HG03060 (cell line): ENCODE measurements at regions not wholly inside any gene's neighbourhood (a gene's known extent, or its start where the extent isn't known, plus 50 kb on each side); places are given as distances from the start of the nearest gene placed in this dataset.
"Not testable (repeated sequence)": the region's sequence is repeated elsewhere in the genome, so short reads cannot be mapped to it uniquely, and the experiment has no call there.

Experiments used
- ATAC-seq: cut with Tn5 transposase; IDR thresholded peaks from one replicate; pipeline ENCODE4 v1.9.1; 2021; ENCODE audit warnings: low read depth, moderate number of reproducible peaks; ENCODE audit not compliant: unreplicated experiment

GRCh38 chr12:105522166-105522825, 191.8 kb downstream of the C12orf75 start:
- no peak for ATAC-seq

GRCh38 chr12:105523164-105524057, 192.9 kb downstream of the C12orf75 start:
- ATAC-seq: no peak

GRCh38 chr12:105524961-105525360, 194.5 kb downstream of the C12orf75 start:
- ATAC-seq: no peak

- ATAC-seq: no peak
Observed at GRCh38 chr12:105534068-105534467, 203.6 kb downstream of the C12orf75 start.

- ATAC-seq: not testable (repeated sequence)
Observed at GRCh38 chr12:105535033-105535432, 204.5 kb downstream of the C12orf75 start.

- no peak for ATAC-seq
Observed at GRCh38 chr12:105538880-105539279, 208.4 kb downstream of the C12orf75 start.

- no peak for ATAC-seq
Observed at GRCh38 chr12:105539735-105540134, 209.2 kb downstream of the C12orf75 start.

GRCh38 chr12:105547786-105548185, 217.3 kb downstream of the C12orf75 start:
- no peak for ATAC-seq

GRCh38 chr12:105548626-105549025, 218.1 kb downstream of the C12orf75 start:
- no peak for ATAC-seq

- ATAC-seq: no peak
Observed at GRCh38 chr12:105552056-105552455, 221.6 kb downstream of the C12orf75 start.

GRCh38 chr12:105554223-105554678, 223.8 kb downstream of the C12orf75 start:
- ATAC-seq: no peak

- no peak for ATAC-seq
Observed at GRCh38 chr12:105554856-105555255, 224.4 kb downstream of the C12orf75 start.

- ATAC-seq: no peak
Observed at GRCh38 chr12:105555556-105556295, 225.2 kb downstream of the C12orf75 start.

GRCh38 chr12:105559310-105559709, 228.8 kb downstream of the C12orf75 start:
- no peak for ATAC-seq

GRCh38 chr12:105561546-105562198, 231.2 kb downstream of the C12orf75 start:
- no peak for ATAC-seq

GRCh38 chr12:105562199-105562971, 231.9 kb downstream of the C12orf75 start:
- ATAC-seq: no peak

GRCh38 chr12:105567061-105567460, 236.6 kb downstream of the C12orf75 start:
- ATAC-seq: no peak

- ATAC-seq: no peak
Observed at GRCh38 chr12:105569886-105570285, 239.4 kb downstream of the C12orf75 start.

- no peak for ATAC-seq
Observed at GRCh38 chr12:105570944-105571343, 240.5 kb downstream of the C12orf75 start.

- no peak for ATAC-seq
Observed at GRCh38 chr12:105573574-105573973, 243.1 kb downstream of the C12orf75 start.
